ENCODE measurements at regions not wholly inside any gene's neighbourhood (a gene's known extent, or its start where the extent isn't known, plus 50 kb on each side); places are given as distances from the start of the nearest gene placed in this dataset.

DNA sequence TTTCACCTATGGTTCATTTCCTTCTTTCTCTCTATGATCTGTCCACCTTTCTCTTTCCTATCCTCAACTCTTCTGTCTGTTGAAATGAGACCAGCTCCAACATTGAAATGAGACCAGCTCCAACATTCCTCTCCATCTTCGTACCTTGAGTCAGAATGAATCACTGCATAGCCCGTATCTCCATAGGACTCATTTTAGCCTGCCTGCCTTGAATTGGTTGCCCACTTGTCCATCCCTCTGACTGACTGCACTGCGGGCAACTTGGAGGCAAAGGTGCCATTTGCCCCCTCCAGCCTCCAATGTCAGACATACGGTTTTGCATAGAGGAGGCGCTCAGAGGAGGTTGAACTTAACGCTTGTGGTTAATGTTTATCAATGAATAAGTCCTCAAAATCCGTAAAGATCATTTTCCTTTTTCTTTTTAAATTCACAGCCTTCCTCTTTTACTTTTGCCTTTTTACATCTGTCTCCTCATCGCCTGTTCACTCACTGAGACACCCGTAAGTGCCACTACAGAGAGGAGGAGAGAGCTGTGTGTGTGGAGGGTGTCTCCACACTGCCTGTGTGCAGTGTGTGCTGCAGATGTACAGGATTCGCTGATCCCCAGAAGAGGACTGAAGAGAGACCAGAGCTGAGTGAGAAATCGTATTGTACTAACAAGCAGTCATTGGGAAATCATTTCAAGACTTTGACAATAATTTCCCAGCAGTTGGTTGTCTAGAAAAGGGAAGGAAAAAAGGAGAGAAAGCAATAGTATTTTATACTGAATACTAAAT is 579.6 kb upstream of the MAP3K7 start:
- Histone ChIP-seq H3K9me1 (ENCODE audit: control insufficient read depth, extremely low read depth, insufficient read depth, low read length) (no peaks in the 10 kb centered on the region), H3K36me3 (ENCODE audit: control insufficient read depth in 2 of 2, extremely low read depth in 1 of 2, insufficient read depth in 2 of 2, low read length in 2 of 2) (no peaks in the 10 kb centered on the region), H3K9me3 (ENCODE audit: control insufficient read depth, low read depth, low read length) (no peaks in the 10 kb centered on the region), H3K27me3 (ENCODE audit: control insufficient read depth, extremely low read depth, insufficient read depth, low read length) (no peaks in the 10 kb centered on the region), H2AFZ (ENCODE audit: control insufficient read depth, low read length) (no peak overlapping the region), H3K4me1 (ENCODE audit: control insufficient read depth, extremely low read depth, insufficient read depth, low read length) (no peaks in the 10 kb centered on the region), H3K9ac (ENCODE audit: control insufficient read depth, extremely low read depth, insufficient read depth, low read length) (no peak overlapping the region), H3K4me3 (ENCODE audit: control insufficient read depth in 2 of 3, extremely low read depth in 1 of 3, insufficient read depth in 2 of 3, low read depth in 1 of 3, low read length in 3 of 3) (no peak overlapping the region), H3K27ac (ENCODE audit: control insufficient read depth, insufficient read depth, low read length) (no peak overlapping the region), H3K79me2 (ENCODE audit: control insufficient read depth, insufficient read depth, low read length) (no peaks in the 10 kb centered on the region), H4K20me1 (ENCODE audit: control insufficient read depth, extremely low read depth, insufficient read depth, low read length) (no peaks in the 10 kb centered on the region), H3K4me2 (ENCODE audit: control insufficient read depth, extremely low read depth, insufficient read depth, low read depth, low read length) (no peak overlapping the region)
- TF ChIP-seq EZH2 (IDR thresholded peaks at IDR 0.05; ENCODE audit: low read length) (no peak), CTCF (optimal IDR thresholded peaks at IDR 0.05 in 1 of 3, IDR thresholded peaks at IDR 0.05 in 1 of 3, conservative IDR thresholded peaks at IDR 0.05 in 1 of 3; ENCODE audit: extremely low read depth in 1 of 3, insufficient read depth in 2 of 3, low read length in 3 of 3) (no peak)
- no peak for FAIRE-seq
- dilution Hi-C loops (cut with MboI; ENCODE audit: extremely low pct_ligation_motif_present, low sequenced_read_pairs), result no loop called here
- DNase-seq (ENCODE audit: low read depth, low spot score), result no peak

DNA sequence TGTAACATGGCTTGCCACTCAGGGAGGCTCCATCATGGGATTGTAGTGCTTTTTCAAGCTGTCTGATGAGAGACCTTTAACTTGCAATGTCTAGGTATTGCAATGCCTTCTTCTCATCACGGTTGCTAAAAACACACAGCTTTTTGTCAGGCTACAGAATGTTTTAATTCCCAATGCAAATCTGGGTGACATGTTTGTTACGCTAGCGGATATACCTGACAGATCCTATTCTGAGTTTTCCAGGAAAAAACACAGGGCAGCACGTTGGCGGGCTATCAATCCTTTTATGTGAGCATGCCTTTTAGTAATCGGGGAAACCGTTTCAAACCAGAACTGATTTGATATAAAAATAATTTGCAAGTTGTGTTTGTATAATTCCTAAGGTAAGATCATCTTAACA is 577.2 kb upstream of the MAP3K7 start:
- Histone ChIP-seq H3K4me2 (ENCODE audit: control insufficient read depth, extremely low read depth, insufficient read depth, low read depth, low read length) (no peak overlapping the region), H3K36me3 (ENCODE audit: control insufficient read depth in 2 of 2, extremely low read depth in 1 of 2, insufficient read depth in 2 of 2, low read length in 2 of 2) (no peaks in the 10 kb centered on the region), H2AFZ (ENCODE audit: control insufficient read depth, low read length) (no peak overlapping the region), H3K79me2 (ENCODE audit: control insufficient read depth, insufficient read depth, low read length) (no peaks in the 10 kb centered on the region), H3K9ac (ENCODE audit: control insufficient read depth, extremely low read depth, insufficient read depth, low read length) (no peak overlapping the region), H3K27me3 (ENCODE audit: control insufficient read depth, extremely low read depth, insufficient read depth, low read length) (no peaks in the 10 kb centered on the region), H3K9me3 (ENCODE audit: control insufficient read depth, low read depth, low read length) (no peaks in the 10 kb centered on the region), H3K4me1 (ENCODE audit: control insufficient read depth, extremely low read depth, insufficient read depth, low read length) (no peaks in the 10 kb centered on the region), H4K20me1 (ENCODE audit: control insufficient read depth, extremely low read depth, insufficient read depth, low read length) (no peaks in the 10 kb centered on the region), H3K9me1 (ENCODE audit: control insufficient read depth, extremely low read depth, insufficient read depth, low read length) (no peaks in the 10 kb centered on the region), H3K4me3 (ENCODE audit: control insufficient read depth in 2 of 3, extremely low read depth in 1 of 3, insufficient read depth in 2 of 3, low read depth in 1 of 3, low read length in 3 of 3) (no peak overlapping the region), H3K27ac (ENCODE audit: control insufficient read depth, insufficient read depth, low read length) (no peak overlapping the region)
- dilution Hi-C loops (cut with MboI; ENCODE audit: extremely low pct_ligation_motif_present, low sequenced_read_pairs), result no loop called here
- no peak for FAIRE-seq
- no peak for DNase-seq (ENCODE audit: low read depth, low spot score)
- no peak for TF ChIP-seq CTCF (optimal IDR thresholded peaks at IDR 0.05 in 1 of 3, IDR thresholded peaks at IDR 0.05 in 1 of 3, conservative IDR thresholded peaks at IDR 0.05 in 1 of 3; ENCODE audit: extremely low read depth in 1 of 3, insufficient read depth in 2 of 3, low read length in 3 of 3)
- TF ChIP-seq EZH2 (IDR thresholded peaks at IDR 0.05; ENCODE audit: low read length), result no peak

Measured in keratinocyte (primary cell).